22Rv1 (cell line): ENCODE measurements at regions not wholly inside any gene's neighbourhood (a gene's known extent, or its start where the extent isn't known, plus 50 kb on each side); places are given as distances from the start of the nearest gene placed in this dataset.

Source experiments
- ZFX ChIP-seq: fragments of 450-650 bp; IDR thresholded peaks from 2 replicates; pipeline ENCODE4 v1.6.1; 2017; ENCODE audit warnings: antibody characterized with exemption, borderline replicate concordance
- TF ChIP-seq, protein P1 (sequence below): fragments of 450-650 bp; IDR thresholded peaks from 2 replicates; pipeline ENCODE4 v1.5.1; 2017; ENCODE audit warnings: mild to moderate bottlenecking

DNA sequence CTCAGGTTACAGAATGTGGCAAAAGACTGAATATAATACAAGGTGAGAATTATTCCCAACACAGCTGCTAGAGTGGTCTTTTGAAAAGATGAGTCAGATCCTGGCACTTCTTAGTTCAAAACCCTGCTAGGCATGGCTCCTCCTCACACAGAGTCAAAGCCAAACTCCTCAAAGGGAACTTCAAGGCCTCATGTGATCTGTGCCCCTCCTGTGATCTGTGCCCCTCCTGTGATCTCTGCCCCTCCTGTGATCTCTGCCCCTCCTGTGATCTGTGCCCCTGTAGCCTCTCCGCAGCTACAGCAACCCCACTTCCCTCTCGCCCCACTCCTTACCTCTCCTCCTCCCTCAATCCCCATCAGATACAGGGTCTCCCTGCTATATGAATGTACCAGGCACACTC lies 525.5 kb upstream of the CCNG1 start:
- TF ChIP-seq, protein P1, sequence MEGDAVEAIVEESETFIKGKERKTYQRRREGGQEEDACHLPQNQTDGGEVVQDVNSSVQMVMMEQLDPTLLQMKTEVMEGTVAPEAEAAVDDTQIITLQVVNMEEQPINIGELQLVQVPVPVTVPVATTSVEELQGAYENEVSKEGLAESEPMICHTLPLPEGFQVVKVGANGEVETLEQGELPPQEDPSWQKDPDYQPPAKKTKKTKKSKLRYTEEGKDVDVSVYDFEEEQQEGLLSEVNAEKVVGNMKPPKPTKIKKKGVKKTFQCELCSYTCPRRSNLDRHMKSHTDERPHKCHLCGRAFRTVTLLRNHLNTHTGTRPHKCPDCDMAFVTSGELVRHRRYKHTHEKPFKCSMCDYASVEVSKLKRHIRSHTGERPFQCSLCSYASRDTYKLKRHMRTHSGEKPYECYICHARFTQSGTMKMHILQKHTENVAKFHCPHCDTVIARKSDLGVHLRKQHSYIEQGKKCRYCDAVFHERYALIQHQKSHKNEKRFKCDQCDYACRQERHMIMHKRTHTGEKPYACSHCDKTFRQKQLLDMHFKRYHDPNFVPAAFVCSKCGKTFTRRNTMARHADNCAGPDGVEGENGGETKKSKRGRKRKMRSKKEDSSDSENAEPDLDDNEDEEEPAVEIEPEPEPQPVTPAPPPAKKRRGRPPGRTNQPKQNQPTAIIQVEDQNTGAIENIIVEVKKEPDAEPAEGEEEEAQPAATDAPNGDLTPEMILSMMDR: no peak
- no peak for TF ChIP-seq ZFX
